Omental fat pad (tissue), 3 donors: ENCODE measurements at regions not wholly inside any gene's neighbourhood (a gene's known extent, or its start where the extent isn't known, plus 50 kb on each side); places are given as distances from the start of the nearest gene placed in this dataset.
"Not testable (repeated sequence)": the region's sequence is repeated elsewhere in the genome, so short reads cannot be mapped to it uniquely, and the experiment has no call there.

Source experiments
- ATAC-seq: fragments of 150-250 bp; one replicate; pipeline ENCODE4 v1.9.1; 2016; ENCODE audit warnings: mild to moderate bottlenecking, moderate library complexity; ENCODE audit not compliant: low FRiP score
- DNase-seq: peaks from one replicate; pipeline ENCODE4 v3.0.0-alpha.2; 2019; ENCODE audit warnings: low spot score
- CTCF ChIP-seq, 3 donors: fragments of 450-650 bp; IDR thresholded peaks; one replicate each; pipeline ENCODE4 v1.5.1; 2016 to 2017; ENCODE audit warnings: antibody characterized with exemption in 3 of 3, mild to moderate bottlenecking in 3 of 3, moderate library complexity in 2 of 3

- ATAC-seq, result no peak
- no peak for DNase-seq
- TF ChIP-seq CTCF (IDR thresholded peaks at IDR 0.05), result no peak
These were observed 428.3 kb upstream of the MIR17HG start for GRCh38 chr13:90919153-90919552.

DNA sequence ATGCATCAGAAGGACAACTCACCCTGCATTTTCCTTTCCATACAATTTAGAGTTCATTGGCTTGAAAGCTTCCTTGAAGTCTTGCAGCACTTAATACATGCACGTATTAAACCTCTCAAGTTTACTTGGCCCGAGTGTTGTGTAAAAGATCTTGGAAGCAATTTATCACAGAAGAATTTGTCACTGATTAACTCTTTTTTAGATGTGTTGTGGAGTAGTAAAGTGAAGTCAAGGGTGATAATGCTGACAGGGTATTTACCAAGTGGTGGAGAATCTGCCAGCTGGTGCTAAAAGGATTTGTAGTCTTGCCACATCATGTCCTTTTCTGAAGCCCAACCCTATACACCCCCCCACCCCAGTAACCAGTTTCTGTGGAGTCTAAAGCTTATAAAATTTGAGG lies 421.0 kb upstream of the MIR17HG start:
- DNase-seq (no peak), ATAC-seq (no peak)
- TF ChIP-seq CTCF (IDR thresholded peaks at IDR 0.05), result no peak

DNA sequence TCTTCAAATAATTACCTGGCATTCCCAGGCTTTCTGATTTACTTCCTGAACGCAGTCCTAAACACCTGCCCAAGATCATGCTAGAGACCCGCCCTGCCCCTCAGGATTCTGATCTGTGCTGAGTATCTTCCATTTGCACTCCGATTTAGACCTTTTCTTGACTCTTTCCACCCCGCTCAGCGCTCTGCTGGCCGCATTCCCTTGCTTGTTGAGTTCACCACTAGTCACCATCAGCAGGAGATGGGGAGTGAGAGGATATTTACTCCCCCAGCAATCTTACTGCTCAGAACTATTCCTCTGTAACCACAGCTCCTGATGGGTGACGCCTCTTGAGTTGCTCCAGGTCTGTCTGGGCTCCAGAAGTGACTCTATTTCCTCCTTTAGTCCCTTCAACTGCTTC lies 419.4 kb upstream of the MIR17HG start:
- ATAC-seq (no peak), DNase-seq (no peak)

GRCh38 chr13:90933097-90933826 lies 414.2 kb upstream of the MIR17HG start:
- TF ChIP-seq CTCF (IDR thresholded peaks at IDR 0.05), result no peak
- no peak for ATAC-seq
- DNase-seq, result no peak

More for the DNA sequence above, 419.4 kb upstream of the MIR17HG start:
- TF ChIP-seq CTCF (IDR thresholded peaks at IDR 0.05), result no peak

DNA sequence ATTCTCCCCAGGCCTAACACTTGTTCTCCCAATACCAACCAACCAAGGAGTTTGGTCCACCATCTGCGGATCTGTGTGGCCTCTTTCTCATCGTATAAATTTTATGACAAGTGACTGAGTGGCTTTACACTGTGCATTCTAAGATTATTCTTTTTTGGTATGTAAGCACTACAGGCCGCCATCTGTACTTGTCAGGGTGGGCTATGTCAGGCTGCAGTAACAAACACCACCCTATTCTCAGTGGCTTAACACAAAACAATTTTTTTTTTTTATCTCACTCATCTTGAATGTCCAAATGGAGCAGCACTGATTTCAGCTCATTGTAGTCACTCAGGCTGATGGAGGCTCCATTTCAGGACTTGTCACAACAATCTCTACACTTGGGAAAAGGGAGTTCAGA lies 412.7 kb upstream of the MIR17HG start:
- ATAC-seq, result no peak
- DNase-seq, result no peak
- no peak for TF ChIP-seq CTCF (IDR thresholded peaks at IDR 0.05)

DNA sequence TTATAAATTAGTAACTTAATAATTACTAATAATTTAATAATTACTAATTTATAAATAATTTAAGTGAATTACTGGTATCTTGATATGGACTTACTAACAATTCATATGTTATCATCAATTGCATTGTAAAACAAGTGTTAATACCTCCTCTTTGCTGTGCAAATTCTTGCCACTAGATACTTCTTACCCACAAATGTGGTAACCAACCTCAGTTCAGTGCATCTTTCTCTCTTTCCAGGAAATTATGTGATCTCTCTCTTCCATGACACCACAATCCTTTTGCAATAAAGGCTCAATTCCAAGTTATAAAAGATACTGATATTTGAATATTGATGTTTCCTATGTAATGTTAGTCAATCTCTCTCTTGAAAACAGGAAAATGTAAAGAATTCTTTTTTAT lies 408.6 kb upstream of the MIR17HG start:
- TF ChIP-seq CTCF (IDR thresholded peaks at IDR 0.05), result no peak
- ATAC-seq (no peak), DNase-seq (no peak)

GRCh38 chr13:90943946-90944345 lies 403.5 kb upstream of the MIR17HG start:
- no peak for DNase-seq
- ATAC-seq, result no peak
- TF ChIP-seq CTCF (IDR thresholded peaks at IDR 0.05), result no peak

GRCh38 chr13:90945146-90945545 lies 402.3 kb upstream of the MIR17HG start:
- not testable (repeated sequence) for DNase-seq, ATAC-seq

- ATAC-seq, DNase-seq: not testable (repeated sequence)
These were observed 401.4 kb upstream of the MIR17HG start for GRCh38 chr13:90946125-90946524.
